ENCODE measurements at regions not wholly inside any gene's neighbourhood (a gene's known extent, or its start where the extent isn't known, plus 50 kb on each side); places are given as distances from the start of the nearest gene placed in this dataset.

GRCh38 chr7:130945411-130945811, 211.4 kb upstream of the KLF14 start:
- H3K4me3 ChIP-seq, result no peak overlapping the region
- H3K36me3 ChIP-seq (ENCODE audit: low read depth, missing control alignments), result no peaks in the 10 kb centered on the region
- WGBS, 2 donors, result 77 to 82% methylated on average over 5 of the region's 5 CpGs
- H3K27ac ChIP-seq, result peak overlapping the region in 1 of 2 donors; percentile 38
- DNase-seq, result no peak
- no peak for TF ChIP-seq CTCF (IDR thresholded peaks at IDR 0.05)
- no peaks in the 10 kb centered on the region for H3K9me3 ChIP-seq
- intact Hi-C loops (cut with DNase I; ENCODE audit: low total_unique reads), result no loop called here
- H3K27me3 ChIP-seq, result no peaks in the 10 kb centered on the region
- peaks cover 27% of the 10 kb centered on the region for H3K4me1 ChIP-seq

- no peaks in the 10 kb centered on the region for H3K9me3 ChIP-seq
- no peak overlapping the region for H3K4me3 ChIP-seq
- peaks cover 21% of the 10 kb centered on the region for H3K4me1 ChIP-seq
- 76 to 82% methylated on average over 1 of the region's 1 CpG for WGBS, 2 donors
- intact Hi-C loops (cut with DNase I; ENCODE audit: low total_unique reads), result no loop called here
- no peak for DNase-seq
- no peaks in the 10 kb centered on the region for H3K27me3 ChIP-seq
- TF ChIP-seq CTCF (IDR thresholded peaks at IDR 0.05) (no peak), POLR2A (IDR thresholded peaks at IDR 0.05) (no peak)
- H3K36me3 ChIP-seq (ENCODE audit: low read depth, missing control alignments), result no peaks in the 10 kb centered on the region
- H3K27ac ChIP-seq, result no peak overlapping the region
These were observed 212.1 kb upstream of the KLF14 start for GRCh38 chr7:130946114-130946513.

DNA sequence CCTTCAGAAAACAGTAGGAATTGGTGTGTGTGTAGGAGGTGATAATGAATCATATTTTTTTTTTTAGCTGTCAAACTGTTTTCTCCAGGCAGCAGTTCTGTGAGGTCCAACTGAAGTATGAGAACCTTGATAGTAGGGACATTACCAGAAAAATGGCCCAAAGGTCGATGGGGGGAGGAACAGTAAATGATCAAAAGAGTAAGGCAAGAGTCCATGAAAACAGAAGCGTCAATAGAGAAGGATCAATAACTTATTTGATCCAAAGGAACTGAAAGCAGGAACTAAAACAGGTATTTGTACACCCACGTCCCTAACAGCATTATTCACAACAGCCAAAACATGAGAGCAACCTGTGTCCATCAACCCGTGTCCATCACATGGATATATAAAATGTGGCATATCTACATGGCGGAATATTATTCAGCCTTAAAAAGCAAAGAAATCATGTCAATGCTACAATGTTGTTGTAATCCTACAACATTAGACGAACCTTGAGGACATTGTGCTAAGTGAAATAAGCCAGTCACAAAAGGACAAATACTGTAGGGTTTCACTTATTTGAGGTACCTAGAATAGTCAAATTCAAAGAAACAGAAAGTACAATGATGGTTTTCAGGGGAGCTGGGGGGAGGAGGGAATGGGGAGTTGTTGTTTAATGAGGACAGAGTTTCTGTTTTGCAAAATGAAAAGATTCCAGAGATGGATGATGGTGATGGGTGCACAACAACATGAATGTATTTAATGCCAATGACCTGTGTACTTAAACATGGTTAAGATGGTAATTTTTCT, 214.0 kb upstream of the KLF14 start:
- WGBS, 2 donors, result 92 to 97% methylated on average over 6 of the region's 6 CpGs
- H3K27ac ChIP-seq, result no peak overlapping the region
- no peaks in the 10 kb centered on the region for H3K27me3 ChIP-seq
- TF ChIP-seq CTCF (IDR thresholded peaks at IDR 0.05), result no peak
- TF ChIP-seq POLR2A (IDR thresholded peaks at IDR 0.05), result no peak
- H3K4me1 ChIP-seq, result peaks cover 7% of the 10 kb centered on the region
- intact Hi-C loops (cut with DNase I; ENCODE audit: low total_unique reads), result no loop called here
- H3K9me3 ChIP-seq, result no peaks in the 10 kb centered on the region
- no peaks in the 10 kb centered on the region for H3K36me3 ChIP-seq (ENCODE audit: low read depth, missing control alignments)
- H3K4me3 ChIP-seq, result no peak overlapping the region
- DNase-seq, result no peak

DNA sequence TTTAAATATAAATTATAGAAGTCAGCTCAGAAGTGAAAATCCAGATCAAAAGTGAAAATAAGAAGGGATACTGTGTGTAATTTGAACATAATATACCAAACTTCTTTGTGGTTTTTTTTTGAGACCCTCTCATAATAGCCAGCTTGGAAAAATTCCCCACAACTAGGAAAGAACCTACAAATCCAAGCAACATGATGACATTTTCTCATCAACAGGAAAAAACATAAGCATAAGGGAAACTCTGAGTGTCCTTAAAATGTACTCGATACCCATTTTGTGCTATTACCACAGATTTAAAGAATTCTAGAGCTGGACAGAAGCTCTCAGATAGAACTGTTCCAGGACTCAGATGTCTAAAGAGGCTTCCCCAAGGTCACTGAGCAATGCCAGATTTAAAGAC, 214.8 kb upstream of the KLF14 start:
- H3K4me1 ChIP-seq, result no peaks in the 10 kb centered on the region
- DNase-seq, result no peak
- H3K4me3 ChIP-seq, result no peak overlapping the region
- WGBS, 2 donors, result 89 to 92% methylated on average over 1 of the region's 1 CpG
- H3K27me3 ChIP-seq, result no peaks in the 10 kb centered on the region
- H3K36me3 ChIP-seq (ENCODE audit: low read depth, missing control alignments), result no peaks in the 10 kb centered on the region
- no peak for TF ChIP-seq POLR2A (IDR thresholded peaks at IDR 0.05)
- no peak for TF ChIP-seq CTCF (IDR thresholded peaks at IDR 0.05)
- H3K27ac ChIP-seq, result no peak overlapping the region
- H3K9me3 ChIP-seq, result no peaks in the 10 kb centered on the region
- intact Hi-C loops (cut with DNase I; ENCODE audit: low total_unique reads), result no loop called here

GRCh38 chr7:130949550-130949949, 215.5 kb upstream of the KLF14 start:
- no peaks in the 10 kb centered on the region for H3K27me3 ChIP-seq
- TF ChIP-seq CTCF (IDR thresholded peaks at IDR 0.05), result no peak
- TF ChIP-seq POLR2A (IDR thresholded peaks at IDR 0.05), result no peak
- no peak overlapping the region for H3K4me3 ChIP-seq
- WGBS, 2 donors, result 83 to 98% methylated on average over 2 of the region's 2 CpGs
- DNase-seq, result no peak
- no peaks in the 10 kb centered on the region for H3K9me3 ChIP-seq
- H3K27ac ChIP-seq, result no peak overlapping the region
- no peaks in the 10 kb centered on the region for H3K4me1 ChIP-seq
- intact Hi-C loops (cut with DNase I; ENCODE audit: low total_unique reads), result no loop called here
- no peaks in the 10 kb centered on the region for H3K36me3 ChIP-seq (ENCODE audit: low read depth, missing control alignments)

Measured in testis (tissue), 2 donors.